ENCODE measurements at regions not wholly inside any gene's neighbourhood (a gene's known extent, or its start where the extent isn't known, plus 50 kb on each side); places are given as distances from the start of the nearest gene placed in this dataset.

DNA sequence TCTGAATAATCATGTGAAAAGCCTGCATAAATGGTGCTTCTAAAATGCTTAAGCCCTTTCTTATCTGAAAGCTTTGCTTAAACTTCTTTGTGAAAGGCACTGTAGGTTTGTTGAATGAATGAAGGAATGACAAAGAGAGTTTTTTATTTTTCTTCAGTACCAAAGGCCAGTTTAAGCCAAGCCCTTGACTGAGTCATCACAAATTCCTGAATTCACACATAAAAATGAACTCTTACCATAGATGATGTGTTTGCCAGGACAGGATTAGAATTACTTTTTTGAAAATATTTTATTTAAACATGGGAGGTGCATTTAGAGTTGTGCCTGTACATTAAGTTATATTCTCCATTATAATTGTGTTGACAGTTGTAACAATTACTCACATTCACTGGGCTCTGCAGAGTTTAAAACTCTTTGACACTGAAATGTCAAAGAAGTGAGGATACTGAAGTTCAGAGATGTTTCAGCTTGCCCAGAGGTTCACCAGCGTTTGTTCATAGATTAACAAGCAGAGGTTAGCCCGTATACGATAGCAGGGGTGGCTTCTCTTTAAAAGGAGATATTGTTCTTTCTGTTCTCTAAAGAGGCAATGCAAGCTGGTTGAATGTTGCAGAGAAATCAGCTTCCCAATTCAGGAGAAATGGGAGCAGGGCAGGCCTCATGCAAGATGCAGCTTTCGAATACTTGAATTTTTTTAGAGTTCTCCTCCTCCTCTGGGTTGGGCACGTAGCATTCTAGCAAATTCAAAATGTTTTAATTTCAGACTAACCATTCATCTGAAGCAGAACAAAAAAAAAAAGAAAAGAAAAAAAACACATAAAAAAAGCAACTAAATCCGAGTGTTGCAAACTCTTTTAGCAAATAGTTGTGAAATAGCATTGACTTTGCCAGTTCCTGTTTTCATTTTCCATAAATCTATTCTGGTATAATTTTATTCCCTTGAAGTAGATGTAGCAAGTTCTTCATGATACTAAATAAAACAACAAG lies 358.7 kb upstream of the KLF4 start:
- Histone ChIP-seq H3K27me3 (ENCODE audit: insufficient read depth, low read length) (no peaks in the 10 kb centered on the region), H3K9me2 (ENCODE audit: insufficient read depth) (no peaks in the 10 kb centered on the region), H3K9ac (ENCODE audit: low read length) (no peak overlapping the region), H3K79me2 (ENCODE audit: insufficient read depth, low read length) (no peaks in the 10 kb centered on the region), H3K9me3 (ENCODE audit: control insufficient read depth in 1 of 2, insufficient read depth in 1 of 2, low read depth in 1 of 2, low read length in 2 of 2) (no peaks in the 10 kb centered on the region), H3K27ac (ENCODE audit: low read depth, low read length) (no peak overlapping the region), H2AFZ (ENCODE audit: low read depth, low read length, poor library complexity, severe bottlenecking) (no peak overlapping the region), H4K20me1 (ENCODE audit: insufficient read depth) (no peaks in the 10 kb centered on the region), H3K4me1 (ENCODE audit: control insufficient read depth in 1 of 2, insufficient read depth in 2 of 2, low read length in 2 of 2) (peaks cover 0 to 6% of the 10 kb centered on the region in 2 experiments; a peak in 2 of 4 replicates), H3K4me3 (replicated peaks in 1 of 2; ENCODE audit: low read depth in 1 of 2, low read length in 2 of 2) (no peak overlapping the region), H3K4me2 (ENCODE audit: low read length) (no peak overlapping the region), H3K36me3 (ENCODE audit: control insufficient read depth in 1 of 2, insufficient read depth in 2 of 2, low read length in 2 of 2) (no peaks in the 10 kb centered on the region)
- DNase-seq (ENCODE audit: low read depth, low spot score) (no peak), ATAC-seq (no peak)
- ChIA-PET CTCF (no interaction called here), POLR2A (no interaction called here), RAD21 (ENCODE audit: low non-redundant PET in 1 of 2, low total read pairs in 2 of 2, uncharacterized antibody in 2 of 2, unreplicated experiment in 2 of 2) (no interaction called here)
- intact Hi-C loops (cut with micrococcal nuclease), result no loop called here
- no TSS peak for BruUV-seq (replicated peaks)
- no peak for TF ChIP-seq JUND (IDR thresholded peaks at IDR 0.05)
- no peak for TF ChIP-seq ZFX (IDR thresholded peaks at IDR 0.05)
- TF ChIP-seq EZH2phosphoT487 (IDR thresholded peaks at IDR 0.05; ENCODE audit: borderline replicate concordance), result no peak
- TF ChIP-seq FOSL1 (IDR thresholded peaks at IDR 0.05; ENCODE audit: low read depth), result no peak

DNA sequence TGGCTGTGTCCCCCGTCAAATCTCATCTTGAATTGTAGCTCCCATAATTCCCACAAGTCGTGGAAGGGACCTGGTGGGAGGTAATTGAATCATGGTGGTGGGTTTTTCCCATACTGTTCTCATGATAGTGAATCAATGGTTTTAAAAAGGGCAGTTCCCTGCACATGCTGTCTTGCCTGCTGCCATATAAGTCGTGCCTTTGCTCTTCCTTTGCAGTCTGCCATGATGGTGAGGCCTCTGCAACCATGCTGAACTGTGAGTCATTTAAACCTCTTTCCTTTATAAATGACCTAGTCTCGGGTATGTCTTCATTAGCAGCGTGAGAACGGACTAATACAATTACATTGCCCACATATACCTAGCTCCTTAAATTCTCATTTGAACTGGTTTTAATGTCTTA lies 353.0 kb upstream of the KLF4 start:
- RAD21 ChIA-PET (ENCODE audit: low non-redundant PET in 1 of 2, low total read pairs in 2 of 2, uncharacterized antibody in 2 of 2, unreplicated experiment in 2 of 2), result no interaction called here
- no peaks in the 10 kb centered on the region for H4K20me1 ChIP-seq (ENCODE audit: insufficient read depth)
- H3K9ac ChIP-seq (ENCODE audit: low read length), result no peak overlapping the region
- no TSS peak for BruUV-seq (replicated peaks)
- POLR2A ChIA-PET, result no interaction called here
- no peak for TF ChIP-seq SRF (IDR thresholded peaks at IDR 0.05; ENCODE audit: low read depth)
- TF ChIP-seq ZNF274 (IDR thresholded peaks at IDR 0.05; ENCODE audit: low read depth, low read length), result no peak
- TF ChIP-seq JUND (IDR thresholded peaks at IDR 0.05), result no peak
- TF ChIP-seq FOSL1 (IDR thresholded peaks at IDR 0.05; ENCODE audit: low read depth), result no peak
- H3K9me3 ChIP-seq (ENCODE audit: control insufficient read depth in 1 of 2, insufficient read depth in 1 of 2, low read depth in 1 of 2, low read length in 2 of 2), result no peaks in the 10 kb centered on the region
- H3K36me3 ChIP-seq (ENCODE audit: control insufficient read depth in 1 of 2, insufficient read depth in 2 of 2, low read length in 2 of 2), result no peaks in the 10 kb centered on the region
- no peaks in the 10 kb centered on the region for H3K79me2 ChIP-seq (ENCODE audit: insufficient read depth, low read length)
- H3K4me1 ChIP-seq (ENCODE audit: control insufficient read depth in 1 of 2, insufficient read depth in 2 of 2, low read length in 2 of 2), result no peaks in the 10 kb centered on the region
- DNase-seq (ENCODE audit: low read depth, low spot score) (no peak), ATAC-seq (no peak)
- H3K9me2 ChIP-seq (ENCODE audit: insufficient read depth), result no peaks in the 10 kb centered on the region
- H3K27ac ChIP-seq (ENCODE audit: low read depth, low read length), result no peak overlapping the region
- no peak overlapping the region for H2AFZ ChIP-seq (ENCODE audit: low read depth, low read length, poor library complexity, severe bottlenecking)
- H3K27me3 ChIP-seq (ENCODE audit: insufficient read depth, low read length), result no peaks in the 10 kb centered on the region
- intact Hi-C loops (cut with micrococcal nuclease), result no loop called here
- H3K4me3 ChIP-seq (replicated peaks in 1 of 2; ENCODE audit: low read depth in 1 of 2, low read length in 2 of 2), result no peak overlapping the region
- CTCF ChIA-PET, result no interaction called here
- H3K4me2 ChIP-seq (ENCODE audit: low read length), result no peak overlapping the region

Measured in HCT116 (cell line).